ENCODE measurements at regions not wholly inside any gene's neighbourhood (a gene's known extent, or its start where the extent isn't known, plus 50 kb on each side); places are given as distances from the start of the nearest gene placed in this dataset.
"Not testable (repeated sequence)": the region's sequence is repeated elsewhere in the genome, so short reads cannot be mapped to it uniquely, and the experiment has no call there.

GRCh38 chr6:167226383-167226685 is 64.8 kb upstream of the UNC93A start:
- in situ Hi-C loops (cut with HindIII; ENCODE audit: low sequenced_read_pairs), result no loop called here
- no peak for DNase-seq (ENCODE audit: low read depth, low spot score)
- no peak for TF ChIP-seq CTCF (IDR thresholded peaks at IDR 0.05; ENCODE audit: low read depth, low read length)
- H3K4me3 ChIP-seq (ENCODE audit: low read depth, low read length), result no peak overlapping the region

- TF ChIP-seq CTCF (IDR thresholded peaks at IDR 0.05; ENCODE audit: low read depth, low read length), result no peak
- in situ Hi-C loops (cut with HindIII; ENCODE audit: low sequenced_read_pairs), result no loop called here
- H3K4me3 ChIP-seq (ENCODE audit: low read depth, low read length), result no peak overlapping the region
- DNase-seq (ENCODE audit: low read depth, low spot score), result no peak
Observed at GRCh38 chr6:167226791-167227190, 64.3 kb upstream of the UNC93A start.

GRCh38 chr6:167227984-167228383 is 63.1 kb upstream of the UNC93A start:
- DNase-seq (ENCODE audit: low read depth, low spot score), result no peak
- in situ Hi-C loops (cut with HindIII; ENCODE audit: low sequenced_read_pairs), result no loop called here
- no peak overlapping the region for H3K4me3 ChIP-seq (ENCODE audit: low read depth, low read length)
- TF ChIP-seq CTCF (IDR thresholded peaks at IDR 0.05; ENCODE audit: low read depth, low read length), result no peak

- DNase-seq (ENCODE audit: low read depth, low spot score), result no peak
- no peak for TF ChIP-seq CTCF (IDR thresholded peaks at IDR 0.05; ENCODE audit: low read depth, low read length)
- in situ Hi-C loops (cut with HindIII; ENCODE audit: low sequenced_read_pairs), result no loop called here
- no peak overlapping the region for H3K4me3 ChIP-seq (ENCODE audit: low read depth, low read length)
Observed at GRCh38 chr6:167229586-167229985, 61.5 kb upstream of the UNC93A start.

- DNase-seq (ENCODE audit: low read depth, low spot score), result no peak
- no peak overlapping the region for H3K4me3 ChIP-seq (ENCODE audit: low read depth, low read length)
- no peak for TF ChIP-seq CTCF (IDR thresholded peaks at IDR 0.05; ENCODE audit: low read depth, low read length)
- in situ Hi-C loops (cut with HindIII; ENCODE audit: low sequenced_read_pairs), result no loop called here
Observed at GRCh38 chr6:167230288-167230687, 60.8 kb upstream of the UNC93A start.

GRCh38 chr6:167232356-167232755 is 58.8 kb upstream of the UNC93A start:
- DNase-seq (ENCODE audit: low read depth, low spot score), result no peak
- in situ Hi-C loops (cut with HindIII; ENCODE audit: low sequenced_read_pairs), result no loop called here
- no peak overlapping the region for H3K4me3 ChIP-seq (ENCODE audit: low read depth, low read length)
- TF ChIP-seq CTCF (IDR thresholded peaks at IDR 0.05; ENCODE audit: low read depth, low read length), result no peak

GRCh38 chr6:167233490-167233889 is 57.6 kb upstream of the UNC93A start:
- H3K4me3 ChIP-seq (ENCODE audit: low read depth, low read length), result no peak overlapping the region
- in situ Hi-C loops (cut with HindIII; ENCODE audit: low sequenced_read_pairs), result no loop called here
- no peak for TF ChIP-seq CTCF (IDR thresholded peaks at IDR 0.05; ENCODE audit: low read depth, low read length)
- DNase-seq (ENCODE audit: low read depth, low spot score), result no peak

GRCh38 chr6:167234576-167234975 is 56.5 kb upstream of the UNC93A start:
- in situ Hi-C loops (cut with HindIII; ENCODE audit: low sequenced_read_pairs); H3K4me3 ChIP-seq (ENCODE audit: low read depth, low read length); DNase-seq (ENCODE audit: low read depth, low spot score): not testable (repeated sequence)
